Common myeloid progenitor, CD34-positive (primary cell): ENCODE measurements at regions not wholly inside any gene's neighbourhood (a gene's known extent, or its start where the extent isn't known, plus 50 kb on each side); places are given as distances from the start of the nearest gene placed in this dataset.

Source experiments
- CTCF ChIA-PET: fragments of 350-600 bp; sonication (Branson Sonifier 250); formaldehyde crosslinking; loops from one replicate; lab custom pipeline; 2021; ENCODE audit warnings: antibody characterized with exemption; lab: Charles Lee
- POLR2A ChIA-PET: fragments of 350-600 bp; sonication (Branson Sonifier 250); formaldehyde crosslinking; loops from one replicate; lab custom pipeline; 2021; ENCODE audit warnings: antibody characterized with exemption; lab: Charles Lee
- DNase-seq, 3 donors: peaks; one replicate each; pipeline versions ENCODE4 v3.0.0 to v3.0.0-alpha.2; 2013
- H3K27ac ChIP-seq, 2 experiments: 1 replicate in 1 of 2; 2 replicates in 1 of 2; pipeline ENCODE4 v1.7.0; 2013; ENCODE audit warnings: inconsistent platforms in 2 of 2, low read length in 2 of 2, mild to moderate bottlenecking in 2 of 2, low read depth in 1 of 2, moderate library complexity in 1 of 2; ENCODE audit not compliant: severe bottlenecking in 2 of 2, insufficient read depth in 1 of 2, poor library complexity in 1 of 2
- H3K27me3 ChIP-seq, 5 experiments: replicated peaks in 2 of 5; 1 replicate in 3 of 5; 2 replicates in 2 of 5; pipeline versions ENCODE4 v1.6.1 to v1.7.0; 2013; ENCODE audit warnings: low read length in 4 of 5, mild to moderate bottlenecking in 2 of 5, moderate library complexity in 2 of 5, inconsistent platforms in 1 of 5; ENCODE audit not compliant: insufficient read depth in 5 of 5, control insufficient read depth in 4 of 5
- H3K36me3 ChIP-seq, 4 experiments: 1 replicate in 2 of 4; 2 replicates in 2 of 4; pipeline versions ENCODE4 v1.6.1 to v1.7.0; 2013; ENCODE audit warnings: low read length in 3 of 4, control low read depth in 1 of 4, mild to moderate bottlenecking in 1 of 4; ENCODE audit not compliant: control insufficient read depth in 4 of 4, insufficient read depth in 4 of 4
- H3K4me1 ChIP-seq, 4 experiments: 1 replicate in 3 of 4; 2 replicates in 1 of 4; pipeline versions ENCODE4 v1.6.1 to v1.7.1; 2013; ENCODE audit warnings: low read length in 3 of 4, mild to moderate bottlenecking in 3 of 4, control low read depth in 1 of 4, inconsistent platforms in 1 of 4, moderate library complexity in 1 of 4; ENCODE audit not compliant: control insufficient read depth in 4 of 4, insufficient read depth in 4 of 4; ENCODE audit errors: control extremely low read depth in 1 of 4
- H3K4me3 ChIP-seq, 7 experiments: 1 replicate in 4 of 7; 2 replicates in 3 of 7; pipeline versions ENCODE4 v1.5.1 to v1.7.0; 2013; ENCODE audit warnings: mild to moderate bottlenecking in 7 of 7, low read length in 6 of 7, moderate library complexity in 6 of 7, inconsistent platforms in 2 of 7, low read depth in 2 of 7, control low read depth in 1 of 7; ENCODE audit not compliant: insufficient read depth in 4 of 7, control insufficient read depth in 1 of 7; ENCODE audit errors: extremely low read depth in 1 of 7
- H3K9me3 ChIP-seq, 5 experiments: 1 replicate in 4 of 5; 2 replicates in 1 of 5; pipeline versions ENCODE4 v1.6.1 to v1.7.1; 2013; ENCODE audit warnings: low read length in 4 of 5, mild to moderate bottlenecking in 2 of 5, inconsistent platforms in 1 of 5, low read depth in 1 of 5, moderate library complexity in 1 of 5; ENCODE audit not compliant: control insufficient read depth in 4 of 5, insufficient read depth in 2 of 5; ENCODE audit errors: control extremely low read depth in 1 of 5
- WGBS: methylation state at CpG from one replicate; pipeline ENCODE4 v1.1.5; 2013; ENCODE audit not compliant: insufficient coverage; 5-methylcytosine and 5-hydroxymethylcytosine counted together

GRCh38 chr5:107242411-107243219 is 428.1 kb downstream of the EFNA5 start:
- Histone ChIP-seq H3K27me3 (no peaks in the 10 kb centered on the region), H3K4me1 (no peaks in the 10 kb centered on the region), H3K36me3 (no peaks in the 10 kb centered on the region), H3K27ac (no peak overlapping the region), H3K9me3 (no peaks in the 10 kb centered on the region), H3K4me3 (no peak overlapping the region)
- POLR2A ChIA-PET = no interaction called here
- CTCF ChIA-PET = interaction anchor here (0.6 kb wide), 1 partner anchor 11 kb away, joined by 3 read pairs; no protein-coding TSS in a partner anchor
- no peak for DNase-seq
- 88% methylated on average over 3 of the region's 3 CpGs for WGBS

- Histone ChIP-seq H3K4me3 (no peak overlapping the region), H3K4me1 (no peaks in the 10 kb centered on the region), H3K36me3 (no peaks in the 10 kb centered on the region), H3K9me3 (no peaks in the 10 kb centered on the region), H3K27ac (no peak overlapping the region), H3K27me3 (no peaks in the 10 kb centered on the region)
- no peak for DNase-seq
- ChIA-PET CTCF (no interaction called here), POLR2A (no interaction called here)
- 75% methylated on average over 1 of the region's 1 CpG for WGBS
These were observed 428.9 kb downstream of the EFNA5 start for GRCh38 chr5:107241841-107242240.

- POLR2A ChIA-PET = interaction anchor here (1.2 kb wide), 1 partner anchor 23 kb away, joined by 7 read pairs; no protein-coding TSS in a partner anchor
- H3K4me3 ChIP-seq = no peak overlapping the region
- no peak overlapping the region for H3K27ac ChIP-seq
- DNase-seq = no peak
- no peaks in the 10 kb centered on the region for H3K9me3 ChIP-seq
- CTCF ChIA-PET = no interaction called here
- H3K36me3 ChIP-seq = no peaks in the 10 kb centered on the region
- no peaks in the 10 kb centered on the region for H3K27me3 ChIP-seq
- 98% methylated on average over 5 of the region's 6 CpGs for WGBS
- H3K4me1 ChIP-seq = no peaks in the 10 kb centered on the region
These were observed 435.6 kb downstream of the EFNA5 start for GRCh38 chr5:107235167-107235566.

- WGBS = 92% methylated on average over 2 of the region's 4 CpGs
- no peak for DNase-seq
- ChIA-PET CTCF (no interaction called here), POLR2A (no interaction called here)
- Histone ChIP-seq H3K27ac (no peak overlapping the region), H3K36me3 (no peaks in the 10 kb centered on the region), H3K4me1 (no peaks in the 10 kb centered on the region), H3K27me3 (no peaks in the 10 kb centered on the region), H3K9me3 (no peaks in the 10 kb centered on the region), H3K4me3 (no peak overlapping the region)
These were observed 437.9 kb downstream of the EFNA5 start for GRCh38 chr5:107232788-107233187.

- no peaks in the 10 kb centered on the region for H3K27me3 ChIP-seq
- no peaks in the 10 kb centered on the region for H3K9me3 ChIP-seq
- ChIA-PET CTCF (no interaction called here), POLR2A (no interaction called here)
- H3K36me3 ChIP-seq = no peaks in the 10 kb centered on the region
- WGBS = 100% methylated on average over 1 of the region's 1 CpG
- no peak overlapping the region for H3K4me3 ChIP-seq
- H3K27ac ChIP-seq = no peak overlapping the region
- no peaks in the 10 kb centered on the region for H3K4me1 ChIP-seq
- DNase-seq = no peak
These were observed 438.4 kb downstream of the EFNA5 start for GRCh38 chr5:107232293-107232692.

- H3K9me3 ChIP-seq = no peaks in the 10 kb centered on the region
- H3K27ac ChIP-seq = no peak overlapping the region
- no peak overlapping the region for H3K4me3 ChIP-seq
- no peaks in the 10 kb centered on the region for H3K4me1 ChIP-seq
- POLR2A ChIA-PET = no interaction called here
- no peaks in the 10 kb centered on the region for H3K27me3 ChIP-seq
- WGBS = no CpG with 5 or more reads among the region's 1 CpG
- H3K36me3 ChIP-seq = no peaks in the 10 kb centered on the region
- CTCF ChIA-PET = no interaction called here
- no peak for DNase-seq
These were observed 439.5 kb downstream of the EFNA5 start for GRCh38 chr5:107231191-107231590.

GRCh38 chr5:107230367-107230766 is 440.4 kb downstream of the EFNA5 start:
- CTCF ChIA-PET = no interaction called here
- Histone ChIP-seq H3K4me3 (no peak overlapping the region), H3K27ac (no peak overlapping the region), H3K36me3 (no peaks in the 10 kb centered on the region), H3K27me3 (peaks cover 0 to 2% (median 0%) of the 10 kb centered on the region in 5 experiments), H3K4me1 (no peaks in the 10 kb centered on the region), H3K9me3 (no peaks in the 10 kb centered on the region)
- POLR2A ChIA-PET = no interaction called here
- no peak for DNase-seq
- 94% methylated on average over 3 of the region's 3 CpGs for WGBS
